Stimulated activated CD8-positive, alpha-beta memory T cell treated with anti-CD3 and anti-CD28 coated beads, Interleukin-2, amount 100 ng/mL, for 48 hours (primary cell): ENCODE measurements at regions not wholly inside any gene's neighbourhood (a gene's known extent, or its start where the extent isn't known, plus 50 kb on each side); places are given as distances from the start of the nearest gene placed in this dataset.

ENCODE experiments used
- DNase-seq, 2 donors: peaks; one replicate each; pipeline ENCODE4 v3.0.0-alpha.2; 2020; ENCODE audit warnings: low read depth in 2 of 2

DNA sequence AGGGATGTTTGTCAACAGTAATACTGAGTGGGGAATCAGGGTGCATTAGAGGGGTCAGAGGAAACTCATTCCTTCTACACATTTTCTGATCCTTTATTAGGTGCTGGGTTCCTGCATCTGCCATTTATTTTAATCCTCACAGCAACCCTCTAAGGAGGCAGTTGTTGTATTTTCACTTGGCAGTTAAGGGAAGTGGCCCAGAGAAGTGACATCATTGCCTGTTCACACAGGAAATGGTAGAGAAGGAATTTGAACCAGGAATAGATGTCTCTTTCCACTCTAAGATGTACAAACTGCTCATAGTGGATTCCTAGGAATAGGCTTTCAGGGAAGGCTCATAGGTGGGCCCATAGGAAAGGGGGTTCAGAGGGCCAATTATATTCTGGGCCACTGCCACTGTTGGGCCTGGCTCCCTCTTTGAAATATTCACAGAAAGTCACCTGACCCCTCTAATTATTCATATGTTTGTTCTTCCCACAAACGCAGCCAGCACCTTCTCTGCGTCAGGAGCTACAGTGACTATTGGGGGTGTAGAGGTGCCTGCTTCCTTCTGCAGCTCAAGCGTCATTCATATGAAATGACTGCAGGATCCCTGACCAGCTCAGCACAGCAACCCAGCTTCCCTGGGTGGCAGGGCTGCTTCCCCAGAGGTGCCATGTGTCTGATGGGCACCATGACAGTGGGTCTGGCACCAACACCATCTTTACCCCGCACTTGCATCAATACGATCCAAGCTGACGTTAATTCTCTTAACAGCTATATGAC is 163.9 kb upstream of the SMAD3 start:
- DNase-seq: no peak

DNA sequence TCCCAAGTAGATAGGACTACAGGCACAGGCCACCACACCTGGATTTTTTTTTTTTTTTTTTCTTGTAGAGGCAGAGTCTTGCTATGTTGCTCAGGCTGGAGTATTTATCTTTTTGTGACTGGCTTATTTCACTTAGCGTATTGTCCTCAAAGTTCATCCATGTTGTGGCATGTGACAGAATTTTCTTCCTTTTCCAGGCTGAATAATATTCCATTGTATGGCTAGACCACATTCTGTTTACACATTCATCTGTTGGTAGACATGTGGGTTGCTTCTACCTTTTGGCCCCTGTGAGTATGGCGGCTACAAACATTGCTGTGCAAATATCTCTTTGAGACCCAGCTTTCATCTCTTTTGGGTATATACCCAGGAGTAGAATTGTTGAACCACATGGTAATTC is 160.2 kb upstream of the SMAD3 start:
- DNase-seq: no peak

DNA sequence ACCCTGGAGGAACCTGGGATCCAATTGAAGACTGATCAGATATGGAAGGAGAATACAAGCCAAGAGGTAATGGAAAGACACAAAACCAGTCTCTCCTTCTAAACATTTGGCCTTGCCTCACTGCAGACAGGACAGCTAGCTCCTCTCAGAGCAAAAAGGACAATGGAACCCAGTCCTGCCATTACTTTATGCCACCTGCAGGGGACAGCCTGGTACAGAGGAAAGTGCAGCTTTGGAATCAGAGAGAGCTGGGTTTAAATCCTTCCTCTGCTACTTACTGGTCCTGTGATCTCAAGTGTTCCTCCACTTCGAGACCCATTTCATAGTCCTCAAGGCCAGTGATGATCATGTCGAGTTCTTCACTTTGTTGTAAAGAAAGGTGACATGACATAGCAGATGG is 159.4 kb upstream of the SMAD3 start:
- DNase-seq: no peak

DNA sequence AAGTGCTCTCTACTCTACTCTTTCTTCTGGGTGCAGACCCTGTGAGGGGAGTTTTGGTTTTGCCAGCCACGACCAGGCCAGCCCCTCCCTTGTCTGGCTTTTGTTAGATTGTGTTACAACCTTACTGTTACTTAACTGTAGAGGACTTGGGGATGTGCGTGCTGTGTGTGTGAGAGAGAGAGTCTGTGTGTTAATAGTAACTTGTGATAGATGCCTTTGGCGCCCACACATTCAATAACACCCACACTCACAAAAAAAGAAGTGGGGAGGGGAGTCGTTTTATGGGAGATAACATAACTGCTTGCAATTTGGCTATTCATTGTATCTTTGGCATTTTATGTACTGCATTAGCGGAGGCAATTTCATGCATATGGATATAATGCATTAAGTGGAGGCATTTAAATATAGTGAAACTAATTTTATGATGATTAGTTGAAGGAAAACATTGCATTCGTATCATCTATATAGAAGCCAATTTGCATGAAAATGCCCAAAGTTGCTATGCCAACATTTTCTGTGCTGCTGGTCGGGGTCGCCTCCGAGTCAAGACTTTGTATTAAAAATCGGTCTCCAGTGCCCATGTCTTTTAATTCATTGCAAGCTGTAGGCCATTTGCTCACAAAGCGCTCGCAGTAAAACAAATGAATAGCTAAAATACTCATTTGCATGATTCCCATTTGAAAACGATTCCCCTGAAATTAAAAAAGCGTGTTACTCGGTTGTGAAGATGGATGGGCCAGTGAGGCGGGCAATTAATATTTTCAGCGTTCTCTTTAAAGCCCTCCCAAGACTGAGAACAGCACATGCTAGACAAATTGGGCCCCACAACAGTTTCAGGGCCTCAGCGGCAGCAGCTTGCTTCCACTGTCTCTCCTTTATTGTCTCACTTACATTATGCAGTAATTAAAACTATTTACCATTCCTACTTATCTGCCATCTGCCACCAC is 158.5 kb upstream of the SMAD3 start:
- DNase-seq: no peak

DNA sequence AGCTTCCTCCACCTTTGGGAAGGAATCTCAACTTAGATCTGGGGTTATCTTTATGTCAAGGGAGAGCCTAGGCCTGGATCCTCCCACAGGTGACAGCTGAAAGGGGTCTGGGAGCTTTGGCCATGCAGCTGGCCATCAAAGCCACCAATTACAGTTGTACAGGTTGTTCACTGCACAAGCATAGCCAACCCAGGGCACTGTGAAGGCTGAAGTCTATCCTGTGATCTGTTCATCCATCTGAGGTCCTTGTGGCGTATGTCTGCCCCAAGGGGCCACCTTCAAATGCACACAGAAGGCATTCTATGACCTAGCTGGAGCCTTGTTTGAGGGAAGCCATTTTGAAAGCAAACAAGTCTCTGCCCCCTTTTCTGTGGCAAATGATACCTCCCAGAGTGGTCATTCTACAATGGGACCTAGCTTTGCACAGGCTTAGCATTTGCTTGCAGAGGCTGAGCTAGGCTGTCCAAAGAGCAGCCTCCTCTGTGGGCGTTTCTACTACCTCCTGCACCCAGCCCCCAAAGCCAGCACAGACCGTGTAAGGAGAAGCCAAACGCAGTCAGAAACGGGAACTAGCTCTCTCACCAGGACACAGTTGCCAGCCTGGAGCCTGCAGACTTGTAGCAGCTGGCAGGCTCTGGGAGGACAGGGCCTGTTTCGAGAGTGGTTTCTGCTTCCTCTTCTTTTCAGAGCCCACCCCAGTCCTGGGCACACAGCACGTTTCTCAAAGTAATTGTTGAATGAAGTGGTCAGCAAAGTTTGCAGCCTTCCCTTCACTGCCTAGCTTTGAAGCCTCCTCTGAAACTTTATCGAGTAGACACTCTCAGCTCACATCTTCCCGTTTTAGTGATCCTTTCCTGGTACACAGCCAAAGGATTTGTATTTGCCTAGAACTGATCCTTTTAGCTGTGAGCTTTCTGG is 157.3 kb upstream of the SMAD3 start:
- DNase-seq: no peak

DNA sequence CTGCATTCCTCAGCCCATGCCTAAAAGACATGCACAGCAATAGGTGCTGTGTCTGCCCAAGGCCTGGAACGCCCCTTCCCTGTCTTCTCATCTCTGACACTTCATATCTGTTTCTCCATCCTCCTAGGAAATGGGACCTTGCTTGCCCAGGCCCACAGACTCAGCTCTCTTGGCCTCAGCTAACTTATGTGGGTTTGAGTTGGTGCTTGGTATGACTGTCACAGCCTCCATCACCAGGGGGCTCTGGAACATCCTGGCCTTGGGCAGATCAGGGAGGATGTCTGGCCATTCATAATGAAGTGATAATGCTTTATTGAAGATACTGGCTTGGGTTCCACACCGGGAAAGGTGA is 156.7 kb upstream of the SMAD3 start:
- no peak for DNase-seq

DNA sequence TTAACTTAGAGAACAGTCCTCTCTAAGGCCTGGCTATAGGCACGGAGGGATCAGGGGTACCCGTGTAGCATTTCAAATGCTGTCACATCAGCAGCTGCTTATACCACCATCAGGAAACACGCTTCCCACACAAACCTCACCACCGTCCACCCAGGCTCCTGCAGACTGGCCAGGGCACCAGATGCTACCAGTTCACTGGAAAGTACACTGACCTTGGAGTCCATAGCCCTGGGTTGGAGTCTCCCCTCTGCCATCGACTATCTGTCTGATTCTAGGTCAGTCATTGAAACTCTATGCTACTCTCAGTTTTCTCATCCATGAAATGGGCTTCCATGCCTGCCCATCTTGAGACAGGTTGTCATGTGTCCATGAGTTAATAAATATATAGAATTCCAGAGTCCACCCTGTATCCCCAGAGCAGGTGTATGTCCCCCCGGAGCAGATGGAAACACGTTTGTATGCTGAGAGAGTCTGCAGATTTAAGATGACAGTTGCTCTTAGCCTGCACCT is 156.0 kb upstream of the SMAD3 start:
- DNase-seq: no peak

DNA sequence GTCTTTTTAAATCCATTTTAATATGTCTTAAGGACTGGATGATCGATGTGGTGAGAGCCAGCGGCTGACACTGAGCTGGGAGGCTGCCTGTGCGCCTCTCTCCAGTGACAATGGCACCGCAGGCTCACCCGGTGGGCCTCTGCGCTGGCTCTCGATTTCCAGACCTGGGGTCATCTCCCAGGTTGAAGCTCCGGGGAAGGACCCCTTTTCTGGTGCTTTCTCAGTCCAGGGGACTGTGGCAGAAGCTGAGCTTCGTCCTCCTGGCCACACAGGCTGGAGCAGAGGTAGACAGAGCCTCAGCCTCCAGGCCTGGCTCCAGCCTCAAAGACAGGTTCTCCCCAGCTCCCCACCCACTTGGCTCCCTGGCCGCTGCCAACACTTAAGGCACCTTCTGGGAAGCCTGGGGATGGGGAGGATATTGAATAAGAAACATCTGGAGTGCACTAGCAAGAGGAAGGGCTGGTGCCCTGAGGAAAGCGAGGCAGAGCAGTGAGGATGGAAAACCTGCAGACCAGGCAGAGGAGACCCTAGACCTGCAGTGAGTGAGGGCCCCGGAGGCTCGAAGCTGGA is 154.2 kb upstream of the SMAD3 start:
- DNase-seq: no peak

DNA sequence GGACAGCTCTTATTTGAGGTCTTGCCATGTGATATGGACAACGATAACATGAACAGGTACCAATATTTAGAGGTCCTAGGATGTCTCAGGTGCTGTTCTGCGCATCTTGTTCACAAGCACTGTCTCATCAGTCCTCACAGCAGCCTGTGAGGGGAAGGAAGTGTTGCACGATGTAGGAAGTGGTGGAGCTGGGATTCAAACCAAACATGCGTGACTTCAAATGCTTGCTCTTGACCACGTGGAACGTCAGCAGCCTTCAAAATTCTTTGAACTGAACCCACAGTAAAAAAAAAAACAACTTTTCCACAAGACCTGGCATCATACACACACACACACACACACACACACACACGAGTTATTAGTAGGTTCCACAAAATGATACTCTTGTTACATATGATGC is 153.4 kb upstream of the SMAD3 start:
- no peak for DNase-seq

DNA sequence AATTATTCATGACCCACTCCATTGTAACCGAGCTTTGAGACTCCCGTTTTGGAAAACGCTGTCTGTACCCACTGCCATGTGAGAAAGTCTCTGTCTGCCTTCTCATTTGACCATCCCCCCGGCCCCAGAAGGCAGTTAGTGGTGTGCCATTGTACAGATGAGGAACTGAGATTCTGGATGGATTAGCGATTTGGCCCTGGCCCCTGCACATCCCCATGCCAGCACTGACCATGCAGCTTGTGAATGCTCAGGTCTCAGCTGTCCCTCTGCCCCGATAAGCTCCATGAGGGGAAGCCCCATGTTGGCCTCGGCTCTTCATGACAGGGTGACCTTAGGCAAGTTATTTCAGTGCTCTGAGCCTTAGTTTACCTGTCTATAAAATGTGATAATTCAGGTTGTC is 153.0 kb upstream of the SMAD3 start:
- no peak for DNase-seq

DNA sequence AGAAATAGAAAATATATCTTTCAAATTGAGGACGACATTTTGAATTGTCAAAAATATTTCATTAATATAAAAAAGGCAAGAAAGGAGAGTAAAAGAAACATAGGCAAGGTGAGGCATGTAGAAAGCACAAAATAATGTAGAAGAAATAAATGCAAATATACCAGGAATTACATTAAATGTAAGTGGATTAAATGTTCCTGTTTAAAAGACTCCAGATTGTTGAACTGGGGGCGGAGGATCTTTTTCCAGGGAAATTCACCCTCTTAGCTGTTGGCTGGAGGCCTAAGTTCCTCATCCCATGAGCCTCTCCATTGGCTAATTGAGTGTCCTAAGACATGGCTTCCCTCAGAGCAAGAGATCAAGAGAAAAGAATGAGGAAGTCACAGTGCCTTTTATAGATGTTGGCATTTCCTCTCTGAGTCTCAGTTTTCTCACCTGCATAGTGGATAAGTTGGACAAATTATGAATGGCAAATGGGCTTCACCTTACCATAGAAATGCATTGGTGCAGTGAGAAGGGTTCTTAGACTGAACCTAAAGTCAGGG is 147.4 kb upstream of the SMAD3 start:
- DNase-seq: no peak

DNA sequence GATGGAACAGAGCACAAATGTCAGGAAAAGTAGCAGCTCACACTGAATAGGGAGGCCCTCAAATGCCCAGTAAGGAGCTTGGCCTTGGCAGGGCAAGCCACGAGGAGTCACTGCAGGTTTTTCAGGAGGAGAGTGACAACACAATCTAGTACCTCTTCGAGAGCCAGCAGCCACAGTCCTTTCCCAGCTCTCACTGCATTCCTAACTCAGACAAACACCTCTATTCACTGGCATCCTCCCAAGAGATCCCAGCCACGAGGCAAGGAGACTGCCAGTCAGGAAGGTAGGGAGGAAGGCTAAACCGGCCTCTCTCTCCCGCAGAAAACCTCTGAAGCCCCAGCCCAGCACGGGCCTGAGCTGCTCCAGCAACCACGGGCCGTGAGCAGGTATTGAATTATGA is 146.0 kb upstream of the SMAD3 start:
- DNase-seq: no peak

DNA sequence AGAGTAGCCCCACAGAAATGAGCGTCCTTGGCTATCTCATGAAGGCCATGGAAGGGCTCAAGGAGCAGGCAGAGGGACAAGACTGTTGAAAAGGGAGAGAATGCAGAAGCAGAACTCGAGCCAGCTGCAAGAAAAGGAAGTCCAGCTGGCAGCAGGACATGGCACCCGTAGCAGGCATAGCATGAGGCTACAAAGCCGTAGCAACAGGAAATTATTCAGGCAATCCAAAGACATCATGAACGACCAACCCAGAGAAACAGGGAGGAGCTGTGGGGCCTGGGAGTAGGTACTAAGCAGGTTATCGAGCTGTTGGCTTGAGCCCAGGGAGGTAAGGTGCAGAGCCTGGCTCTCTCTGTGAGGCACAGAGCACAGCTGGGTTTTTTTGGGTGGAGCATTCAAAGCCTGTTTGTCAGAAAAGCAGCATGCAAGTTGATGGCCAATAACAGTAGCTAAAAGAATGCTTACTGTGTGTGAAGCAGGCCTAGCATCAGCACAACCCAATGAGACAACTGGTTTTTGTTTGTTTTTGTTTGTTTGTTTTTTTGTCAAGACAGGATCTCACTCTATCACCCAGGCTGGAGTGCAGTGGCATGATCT is 144.0 kb upstream of the SMAD3 start:
- no peak for DNase-seq

DNA sequence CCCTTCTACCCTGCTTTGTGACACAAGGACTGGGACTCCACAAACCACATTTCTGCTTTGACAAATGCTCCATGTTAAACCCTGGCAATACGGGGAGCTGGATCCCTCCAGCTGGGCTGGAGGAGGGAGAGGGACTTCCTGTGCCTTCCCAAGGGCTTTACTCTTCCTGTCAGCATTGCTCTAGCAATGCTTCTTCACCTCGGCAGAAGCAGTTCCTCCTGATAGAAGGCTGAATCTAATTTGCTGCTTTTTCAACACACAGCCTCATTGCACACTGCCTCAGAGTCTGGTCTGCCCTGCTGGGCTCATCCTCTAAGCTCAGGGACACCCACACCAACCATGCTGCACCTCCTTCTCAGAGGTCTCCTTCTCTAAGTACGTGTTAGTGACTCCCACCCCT is 142.8 kb upstream of the SMAD3 start:
- no peak for DNase-seq

DNA sequence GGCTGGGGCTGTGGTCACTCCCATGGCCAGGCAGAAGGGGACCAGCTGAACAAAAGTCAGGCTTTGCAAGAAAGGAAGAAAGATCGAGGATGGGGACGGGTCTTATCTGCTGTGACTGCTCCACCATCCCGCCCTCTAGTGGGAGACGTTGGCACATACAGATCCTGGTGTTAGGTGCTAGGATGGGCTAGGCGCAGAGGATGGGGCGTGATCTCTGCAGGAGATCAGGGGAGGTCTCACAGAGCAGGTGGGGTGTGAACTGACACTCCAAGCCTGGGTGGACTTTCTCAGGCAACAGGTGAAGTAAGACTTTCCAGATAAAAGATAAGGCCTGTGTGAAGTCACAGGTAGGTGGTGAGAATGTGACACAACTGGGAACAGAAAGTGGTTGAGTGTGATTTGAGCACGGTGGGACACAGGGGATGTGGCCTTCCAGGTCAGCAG is 141.9 kb upstream of the SMAD3 start:
- DNase-seq: peak in 1 of 2 donors; percentile 36

DNA sequence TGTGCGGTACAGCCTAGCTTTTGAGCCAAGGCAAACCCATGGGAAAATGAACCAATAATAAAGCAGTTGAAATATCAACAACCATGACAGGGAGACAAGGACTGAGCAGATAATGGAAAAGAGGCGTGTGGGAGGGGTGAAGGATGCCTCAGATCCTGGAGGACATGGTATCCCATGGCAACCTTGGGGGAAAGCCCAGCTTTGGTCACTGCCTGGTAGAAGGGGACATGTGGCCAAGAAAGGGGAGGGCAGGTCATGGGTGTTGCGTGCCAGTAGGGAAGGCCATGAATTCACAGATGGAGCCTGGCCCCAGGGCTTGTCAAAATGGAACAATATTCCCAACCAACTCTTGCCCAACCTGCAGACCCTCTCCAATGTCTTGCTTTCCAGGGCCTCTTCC is 140.5 kb upstream of the SMAD3 start:
- DNase-seq: no peak

DNA sequence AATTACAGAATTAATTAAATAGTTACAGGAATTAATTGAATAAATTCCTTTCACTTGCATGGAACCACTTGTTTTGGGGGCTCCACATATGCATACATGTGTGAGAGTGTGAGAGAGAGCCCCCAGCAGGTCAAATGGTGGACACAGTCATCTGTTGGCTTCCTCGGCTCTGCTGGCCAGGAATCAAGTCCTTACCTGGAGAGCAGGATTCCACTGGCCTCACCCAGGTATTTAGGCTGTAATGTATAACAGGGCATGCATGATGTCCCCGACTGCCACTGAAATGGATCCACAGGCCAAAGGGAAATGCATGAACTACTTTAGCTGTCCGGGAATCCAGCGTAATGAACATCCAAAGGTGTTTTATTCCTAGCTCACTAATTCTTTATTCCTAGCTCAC is 139.7 kb upstream of the SMAD3 start:
- no peak for DNase-seq

DNA sequence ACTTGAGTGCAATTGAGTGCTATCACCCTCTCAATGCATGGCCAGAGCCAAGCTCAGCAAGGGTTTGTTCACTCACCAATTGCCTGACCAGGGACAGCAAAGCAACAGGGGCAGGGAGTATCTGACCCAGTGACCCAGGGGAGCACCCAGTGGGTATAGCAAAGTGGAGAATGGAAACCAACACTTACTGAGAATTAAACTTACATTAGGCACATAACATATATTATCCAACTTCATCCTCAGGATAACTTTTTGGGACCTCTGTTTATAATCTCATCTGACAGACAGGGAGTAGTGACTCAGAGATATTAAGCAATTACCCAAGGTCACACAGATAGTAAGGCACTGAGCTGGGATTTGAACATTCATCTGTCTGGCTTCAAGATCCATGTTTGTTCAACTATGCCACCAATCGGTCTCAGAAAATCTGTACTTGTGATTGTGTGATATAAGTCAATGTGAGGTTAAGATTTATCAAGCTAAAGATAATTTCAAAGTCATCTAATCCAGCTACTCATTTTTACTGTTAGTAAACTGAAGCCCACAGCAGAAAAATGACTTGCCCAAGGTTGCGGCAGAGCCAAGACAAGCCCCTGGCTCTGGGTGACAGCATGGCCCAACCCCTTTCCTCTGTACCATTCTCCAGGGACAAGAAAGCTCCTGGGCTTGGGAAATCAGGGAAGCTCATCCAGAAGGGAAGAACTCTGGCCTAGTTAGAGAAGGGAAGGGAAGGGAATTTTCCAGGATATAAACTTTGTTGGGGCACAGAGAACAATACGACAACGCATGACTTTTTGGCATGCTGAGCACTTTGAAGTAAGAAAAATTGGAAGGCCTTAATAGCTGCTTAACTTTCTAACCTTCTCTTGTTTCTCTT is 138.0 kb upstream of the SMAD3 start:
- no peak for DNase-seq

DNA sequence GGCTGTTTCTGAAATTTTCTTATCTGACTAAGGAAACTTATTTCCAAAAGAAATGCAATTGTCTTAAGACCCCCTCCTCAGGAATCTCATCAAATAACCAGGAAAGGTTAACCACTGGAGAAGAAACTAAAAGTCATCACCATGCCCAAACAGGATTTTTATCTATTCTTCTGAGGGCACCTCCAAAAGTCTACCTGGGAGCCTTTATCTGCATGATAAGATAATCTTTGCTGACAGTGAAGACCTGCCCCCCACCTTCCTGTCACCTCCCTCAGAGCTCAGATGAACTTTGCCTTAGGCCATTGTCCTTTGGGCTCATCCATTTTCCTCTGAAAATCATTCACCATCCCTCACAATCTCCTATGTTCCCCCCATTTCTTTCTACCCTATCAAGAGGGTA is 137.3 kb upstream of the SMAD3 start:
- no peak for DNase-seq

DNA sequence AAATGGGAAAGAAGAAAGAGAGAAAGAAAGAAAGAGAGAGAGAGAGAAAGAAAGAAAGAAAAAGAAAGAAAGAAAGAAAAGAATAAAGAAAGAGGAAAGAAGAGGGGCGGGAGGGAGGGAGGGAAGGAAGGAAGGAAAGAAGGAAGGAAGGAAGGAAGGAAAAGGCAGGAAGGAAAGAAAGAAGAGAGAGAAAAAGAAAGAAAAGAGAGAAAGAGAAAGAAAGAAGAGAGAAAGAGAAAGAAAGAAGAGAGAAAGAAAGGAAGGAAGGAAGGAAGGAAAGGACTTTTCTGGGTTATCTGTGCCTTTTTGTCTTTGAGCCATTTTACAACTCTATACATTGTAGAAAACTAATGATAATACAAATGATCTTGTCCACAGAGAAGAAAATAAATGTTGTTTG is 136.6 kb upstream of the SMAD3 start:
- DNase-seq: no peak
